MCF 10A (cell line): ENCODE measurements at regions not wholly inside any gene's neighbourhood (a gene's known extent, or its start where the extent isn't known, plus 50 kb on each side); places are given as distances from the start of the nearest gene placed in this dataset.

ENCODE experiments used
- BruUV-seq: library from RNA; stranded (reverse); fragments of 400-500 nt; replicated peaks from 2 replicates; lab custom pipeline; 2021; lab: Mats Ljungman, UMichigan
- CTCF ChIA-PET: fragments of 300-600 bp; sonication (Branson Sonifier 250); formaldehyde crosslinking; extraction: SDS; loops from one replicate; lab custom pipeline; 2021; ENCODE audit warnings: antibody characterized with exemption, inconsistent platforms; lab: Yijun Ruan, JAX
- POLR2A ChIA-PET: fragments of 300-600, 350-650 bp; sonication (Branson Sonifier 250); formaldehyde crosslinking; extraction: SDS; loops from one replicate; lab custom pipeline; 2020; ENCODE audit warnings: antibody characterized with exemption, inconsistent platforms; lab: Yijun Ruan, JAX
- DNase-seq: peaks from one replicate; pipeline ENCODE4 v3.0.0-alpha.2; 2018; ENCODE audit not compliant: unreplicated experiment
- H3K27ac Mint-ChIP-seq: one replicate; pipeline ENCODE4 v1.8.0; 2022; ENCODE audit warnings: mild to moderate bottlenecking, low read depth, mixed read lengths; ENCODE audit not compliant: unreplicated experiment
- H3K27me3 Mint-ChIP-seq: one replicate; pipeline ENCODE4 v1.8.0; 2022; ENCODE audit warnings: mixed read lengths; ENCODE audit not compliant: insufficient read depth, unreplicated experiment
- H3K36me3 Mint-ChIP-seq: one replicate; pipeline ENCODE4 v1.8.0; 2022; ENCODE audit warnings: mild to moderate bottlenecking, moderate library complexity, mixed read lengths; ENCODE audit not compliant: insufficient read depth, unreplicated experiment
- H3K4me1 Mint-ChIP-seq: one replicate; pipeline ENCODE4 v1.8.0; 2022; ENCODE audit warnings: mixed read lengths; ENCODE audit not compliant: insufficient read depth, unreplicated experiment
- H3K4me3 Mint-ChIP-seq: one replicate; pipeline ENCODE4 v1.8.0; 2022; ENCODE audit warnings: mild to moderate bottlenecking, moderate library complexity, mixed read lengths; ENCODE audit not compliant: unreplicated experiment
- H3K9me3 Mint-ChIP-seq: one replicate; pipeline ENCODE4 v1.8.0; 2022; ENCODE audit warnings: mixed read lengths; ENCODE audit not compliant: unreplicated experiment
- CTCF ChIP-seq: fragments of 200-600 bp; IDR thresholded peaks from one replicate; pipeline ENCODE4 v1.8.0; 2022; ENCODE audit warnings: antibody characterized with exemption, mild to moderate bottlenecking; ENCODE audit not compliant: unreplicated experiment
- intact Hi-C: fragments of 100-400 bp; cut with micrococcal nuclease; formaldehyde crosslinking; loops from 2 replicates; pipeline ENCODE4 v1.14.1; 2022

GRCh38 chrX:87798039-87798438 lies 280.4 kb downstream of the KLHL4 start:
- DNase-seq, result no peak
- BruUV-seq, result no TSS peak
- POLR2A ChIA-PET, result no interaction called here
- Mint-ChIP-seq H3K9me3 (peaks cover 7% of the 10 kb centered on the region), H3K27me3 (peaks cover 13% of the 10 kb centered on the region), H3K4me1 (no peaks in the 10 kb centered on the region), H3K27ac (no peak overlapping the region), H3K36me3 (no peaks in the 10 kb centered on the region), H3K4me3 (no peak overlapping the region)
- no peak for TF ChIP-seq CTCF
- intact Hi-C loops, result no loop called here
- CTCF ChIA-PET, result no interaction called here

GRCh38 chrX:87805829-87806490 lies 288.4 kb downstream of the KLHL4 start:
- ChIA-PET CTCF (no interaction called here), POLR2A (no interaction called here)
- intact Hi-C loops, result no loop called here
- H3K9me3 Mint-ChIP-seq, result no peaks in the 10 kb centered on the region
- H3K27ac Mint-ChIP-seq, result no peak overlapping the region
- H3K36me3 Mint-ChIP-seq, result no peaks in the 10 kb centered on the region
- H3K4me1 Mint-ChIP-seq, result peaks cover 6% of the 10 kb centered on the region
- BruUV-seq, result no TSS peak
- H3K27me3 Mint-ChIP-seq, result no peaks in the 10 kb centered on the region
- H3K4me3 Mint-ChIP-seq, result no peak overlapping the region
- TF ChIP-seq CTCF, result no peak
- DNase-seq, result peak; percentile 8

GRCh38 chrX:87808576-87809243 lies 291.1 kb downstream of the KLHL4 start:
- peaks cover 9% of the 10 kb centered on the region for H3K27me3 Mint-ChIP-seq
- no peak overlapping the region for H3K4me3 Mint-ChIP-seq
- intact Hi-C loops, result no loop called here
- no peaks in the 10 kb centered on the region for H3K9me3 Mint-ChIP-seq
- ChIA-PET CTCF (no interaction called here), POLR2A (interaction anchor here (0.7 to 1.1 kb wide), 2 partner anchors 9 to 64 kb away, joined by 3 to 5 read pairs; no protein-coding TSS in a partner anchor)
- no TSS peak for BruUV-seq
- TF ChIP-seq CTCF, result no peak
- peaks cover 10% of the 10 kb centered on the region for H3K4me1 Mint-ChIP-seq
- no peaks in the 10 kb centered on the region for H3K36me3 Mint-ChIP-seq
- no peak overlapping the region for H3K27ac Mint-ChIP-seq
- DNase-seq, result no peak

- CTCF ChIA-PET, result no interaction called here
- no TSS peak for BruUV-seq
- Mint-ChIP-seq H3K36me3 (no peaks in the 10 kb centered on the region), H3K27me3 (peaks cover 12% of the 10 kb centered on the region), H3K9me3 (no peaks in the 10 kb centered on the region), H3K4me1 (peaks cover 6% of the 10 kb centered on the region), H3K4me3 (no peak overlapping the region), H3K27ac (no peak overlapping the region)
- DNase-seq, result no peak
- POLR2A ChIA-PET, result no interaction called here
- TF ChIP-seq CTCF, result no peak
- intact Hi-C loops, result no loop called here
Measured at GRCh38 chrX:87813566-87813965, 296.0 kb downstream of the KLHL4 start.
